Gastrocnemius medialis (tissue), 4 donors: ENCODE measurements at regions not wholly inside any gene's neighbourhood (a gene's known extent, or its start where the extent isn't known, plus 50 kb on each side); places are given as distances from the start of the nearest gene placed in this dataset.

Experiments used
- ATAC-seq, 2 donors: fragments of 150-250 bp; one replicate each; pipeline ENCODE4 v1.9.1; 2016
- DNase-seq, 2 donors: peaks; one replicate each; pipeline ENCODE4 v3.0.0-alpha.2; 2019
- H3K27ac ChIP-seq, 4 donors: fragments of 200-600 bp; sonication (generic); 1 replicate in 1 of 4; 2 replicates in 3 of 4; pipeline ENCODE4 v1.5.1; 2016 to 2018; ENCODE audit warnings: mild to moderate bottlenecking in 2 of 4, moderate library complexity in 1 of 4
- H3K27me3 ChIP-seq, 3 donors: fragments of 200-600 bp; sonication (generic) in 2 of 3; 1 replicate in 1 of 3; 2 replicates in 2 of 3; pipeline versions ENCODE4 v1.5.1 to v1.6.0; 2016 to 2019; ENCODE audit warnings: mild to moderate bottlenecking in 1 of 3, moderate library complexity in 1 of 3
- H3K36me3 ChIP-seq, 2 donors: fragments of 200-600 bp; sonication (generic) in 1 of 2; one replicate each; pipeline ENCODE4 v1.5.1; 2017 to 2018
- H3K4me1 ChIP-seq, 2 donors: fragments of 200-600 bp; sonication (generic) in 1 of 2; one replicate each; pipeline ENCODE4 v1.5.1; 2016 to 2017; ENCODE audit warnings: mild to moderate bottlenecking in 2 of 2
- H3K4me3 ChIP-seq, 4 donors: fragments of 200-600 bp; sonication (generic) in 3 of 4; 1 replicate in 1 of 4; 2 replicates in 3 of 4; pipeline ENCODE4 v1.5.1; 2016 to 2019; ENCODE audit warnings: mild to moderate bottlenecking in 2 of 4
- H3K9me3 ChIP-seq, 3 donors: fragments of 200-600 bp; sonication (generic) in 2 of 3; 1 replicate in 1 of 3; 2 replicates in 2 of 3; pipeline ENCODE4 v1.5.1; 2016 to 2019
- POLR2A ChIP-seq, 2 donors: fragments of 450-650 bp; IDR thresholded peaks; one replicate each; pipeline ENCODE4 v1.6.1; 2017; ENCODE audit warnings: antibody characterized with exemption in 2 of 2, mild to moderate bottlenecking in 2 of 2, moderate library complexity in 2 of 2
- in situ Hi-C, 4 donors: fragments of 200-750 bp; cut with MboI; loops; one replicate each; pipeline versions ENCODE4 v1.15.0 to v1.8.0; 2017; ENCODE audit warnings: low sequenced_read_pairs in 4 of 4
- intact Hi-C: fragments of 100-400 bp; cut with DNase I; formaldehyde crosslinking; loops from one replicate; pipeline ENCODE4 v1.15.1; 2023; ENCODE audit warnings: low total_unique reads
- TF ChIP-seq, protein P1 (sequence below), 5 experiments: fragments of 450-650 bp in 3 of 5; fragments of 200-600 bp in 2 of 5; sonication (generic) in 2 of 5; IDR thresholded peaks in 4 of 5; conservative IDR thresholded peaks in 1 of 5; 1 replicate in 4 of 5; 2 replicates in 1 of 5; pipeline ENCODE4 v1.5.1; 2016 to 2019; ENCODE audit warnings: antibody characterized with exemption in 5 of 5, mild to moderate bottlenecking in 3 of 5, moderate library complexity in 3 of 5

DNA sequence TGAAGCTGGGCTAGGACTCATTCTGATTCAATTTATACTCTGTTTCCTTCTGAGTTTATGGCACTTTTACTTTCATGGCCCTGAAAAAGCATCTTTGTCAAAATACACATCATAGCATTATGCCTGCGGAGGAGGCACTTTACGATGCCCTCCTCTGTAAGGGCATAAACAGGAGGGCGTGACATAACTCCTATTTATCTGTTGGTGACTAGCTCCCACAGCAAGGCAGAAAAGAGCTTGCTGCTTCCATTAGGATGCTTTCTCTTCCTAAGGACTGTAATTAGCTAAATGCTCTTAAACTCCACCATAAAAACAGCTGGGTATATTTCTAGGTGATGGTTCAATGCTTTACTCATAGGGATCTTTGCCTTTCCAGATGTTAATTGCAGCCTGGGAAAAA, 315.2 kb upstream of the GHITM start:
- TF ChIP-seq, protein P1, sequence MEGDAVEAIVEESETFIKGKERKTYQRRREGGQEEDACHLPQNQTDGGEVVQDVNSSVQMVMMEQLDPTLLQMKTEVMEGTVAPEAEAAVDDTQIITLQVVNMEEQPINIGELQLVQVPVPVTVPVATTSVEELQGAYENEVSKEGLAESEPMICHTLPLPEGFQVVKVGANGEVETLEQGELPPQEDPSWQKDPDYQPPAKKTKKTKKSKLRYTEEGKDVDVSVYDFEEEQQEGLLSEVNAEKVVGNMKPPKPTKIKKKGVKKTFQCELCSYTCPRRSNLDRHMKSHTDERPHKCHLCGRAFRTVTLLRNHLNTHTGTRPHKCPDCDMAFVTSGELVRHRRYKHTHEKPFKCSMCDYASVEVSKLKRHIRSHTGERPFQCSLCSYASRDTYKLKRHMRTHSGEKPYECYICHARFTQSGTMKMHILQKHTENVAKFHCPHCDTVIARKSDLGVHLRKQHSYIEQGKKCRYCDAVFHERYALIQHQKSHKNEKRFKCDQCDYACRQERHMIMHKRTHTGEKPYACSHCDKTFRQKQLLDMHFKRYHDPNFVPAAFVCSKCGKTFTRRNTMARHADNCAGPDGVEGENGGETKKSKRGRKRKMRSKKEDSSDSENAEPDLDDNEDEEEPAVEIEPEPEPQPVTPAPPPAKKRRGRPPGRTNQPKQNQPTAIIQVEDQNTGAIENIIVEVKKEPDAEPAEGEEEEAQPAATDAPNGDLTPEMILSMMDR (IDR thresholded peaks at IDR 0.05 in 4 of 5, conservative IDR thresholded peaks at IDR 0.05 in 1 of 5) = no peak
- TF ChIP-seq POLR2A (IDR thresholded peaks at IDR 0.05) = no peak
- intact Hi-C loops (no loop called here), in situ Hi-C loops (no loop called here)
- Histone ChIP-seq H3K9me3 (no peaks in the 10 kb centered on the region), H3K4me3 (no peak overlapping the region), H3K36me3 (no peaks in the 10 kb centered on the region), H3K4me1 (no peaks in the 10 kb centered on the region), H3K27ac (no peak overlapping the region), H3K27me3 (no peaks in the 10 kb centered on the region)
- DNase-seq = no peak
- ATAC-seq = no peak

DNA sequence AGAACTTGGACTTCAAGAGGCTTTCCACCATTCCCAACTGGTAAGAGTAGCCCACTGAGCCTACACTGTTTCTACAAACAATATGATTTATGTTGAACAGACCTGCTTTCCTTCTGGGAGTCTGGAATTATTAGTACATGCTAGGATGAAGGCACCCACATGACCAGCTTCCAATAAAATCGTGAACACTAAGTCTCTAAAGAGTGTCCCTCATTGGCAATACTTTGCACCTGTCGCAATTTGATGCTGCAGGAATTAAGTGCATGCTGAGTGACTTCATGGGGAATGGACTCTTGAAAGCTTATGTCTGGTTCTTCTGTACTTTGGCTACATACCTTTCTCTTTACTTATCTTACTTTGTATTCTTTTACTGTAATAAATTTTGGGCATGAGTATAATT, 305.2 kb upstream of the GHITM start:
- Histone ChIP-seq H3K27ac (no peak overlapping the region), H3K27me3 (no peaks in the 10 kb centered on the region), H3K4me1 (no peaks in the 10 kb centered on the region), H3K36me3 (no peaks in the 10 kb centered on the region), H3K4me3 (no peak overlapping the region), H3K9me3 (no peaks in the 10 kb centered on the region)
- no peak for TF ChIP-seq POLR2A (IDR thresholded peaks at IDR 0.05)
- TF ChIP-seq, protein P1 (IDR thresholded peaks at IDR 0.05 in 4 of 5, conservative IDR thresholded peaks at IDR 0.05 in 1 of 5) = no peak
- ATAC-seq (no peak), DNase-seq (no peak)
- intact Hi-C loops = no loop called here
- in situ Hi-C loops = no loop called here

DNA sequence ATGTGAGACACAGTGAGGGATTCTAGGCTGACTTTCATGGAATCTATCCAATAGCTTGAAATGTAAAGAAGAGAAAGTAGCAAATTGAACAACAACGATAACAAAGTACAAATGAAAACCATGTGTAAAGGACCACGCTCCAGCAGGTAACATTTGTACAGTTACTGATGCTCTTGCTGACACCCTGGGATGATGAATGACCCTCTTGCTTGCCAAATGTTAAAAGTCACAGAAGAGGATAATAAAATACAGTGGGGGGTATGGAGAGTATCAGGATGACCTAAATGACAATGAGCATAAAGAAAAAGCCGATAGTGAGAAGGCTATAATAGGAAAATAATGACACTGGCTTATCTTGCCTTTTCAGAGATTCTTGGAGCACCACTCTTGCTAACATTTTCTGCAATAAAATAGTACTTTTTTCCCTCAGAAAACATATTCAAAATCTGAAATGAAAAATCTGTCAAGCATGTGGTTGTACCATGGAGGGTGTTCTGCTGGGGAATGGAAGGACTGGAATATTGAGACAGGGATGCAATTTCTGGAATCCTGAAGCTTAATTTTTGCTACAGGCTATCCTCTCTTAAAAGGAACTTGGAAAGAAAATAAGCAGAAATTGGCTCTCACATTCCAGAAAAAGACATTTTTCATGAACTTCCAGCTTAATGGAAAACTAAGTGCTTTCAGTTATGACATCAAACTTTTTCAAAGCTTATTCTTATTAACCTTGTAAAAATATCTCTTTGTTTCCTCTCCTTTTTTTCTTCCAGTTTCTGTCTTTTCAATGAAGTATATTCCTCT, 303.2 kb upstream of the GHITM start:
- H3K9me3 ChIP-seq = no peaks in the 10 kb centered on the region

DNA sequence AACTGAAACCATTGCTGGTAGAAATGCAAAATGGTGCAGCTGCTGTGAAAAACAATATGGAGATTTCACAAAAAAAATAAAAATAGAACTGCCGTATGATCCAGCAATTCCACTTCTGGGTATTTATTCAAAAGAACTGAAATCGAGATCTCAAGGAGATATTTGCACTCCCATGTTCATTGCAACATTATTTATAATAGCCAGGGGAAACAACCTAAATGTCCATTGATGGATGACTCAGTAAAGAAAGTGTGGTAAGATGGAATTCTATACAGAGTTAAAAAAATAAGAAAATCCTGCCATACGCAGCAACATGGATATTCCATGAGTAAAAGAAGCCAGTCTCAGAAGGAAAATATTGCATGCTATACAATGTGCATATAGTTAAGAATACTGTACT, 290.6 kb upstream of the GHITM start:
- TF ChIP-seq POLR2A (IDR thresholded peaks at IDR 0.05) = no peak
- TF ChIP-seq, protein P1 (IDR thresholded peaks at IDR 0.05 in 4 of 5, conservative IDR thresholded peaks at IDR 0.05 in 1 of 5) = no peak
- Histone ChIP-seq H3K9me3 (no peaks in the 10 kb centered on the region), H3K36me3 (no peaks in the 10 kb centered on the region), H3K27me3 (no peaks in the 10 kb centered on the region), H3K27ac (no peak overlapping the region), H3K4me1 (no peaks in the 10 kb centered on the region), H3K4me3 (no peak overlapping the region)
- in situ Hi-C loops = no loop called here
- intact Hi-C loops = no loop called here
- no peak for DNase-seq
- ATAC-seq = no peak

More for the DNA sequence above, 303.2 kb upstream of the GHITM start:
- Histone ChIP-seq H3K36me3 (no peaks in the 10 kb centered on the region), H3K4me1 (no peaks in the 10 kb centered on the region), H3K27ac (no peak overlapping the region), H3K27me3 (no peaks in the 10 kb centered on the region), H3K4me3 (no peak overlapping the region)
- ATAC-seq (no peak), DNase-seq (no peak)
- TF ChIP-seq, protein P1 (IDR thresholded peaks at IDR 0.05 in 4 of 5, conservative IDR thresholded peaks at IDR 0.05 in 1 of 5) = no peak
- TF ChIP-seq POLR2A (IDR thresholded peaks at IDR 0.05) = no peak
- intact Hi-C loops (no loop called here), in situ Hi-C loops (no loop called here)

DNA sequence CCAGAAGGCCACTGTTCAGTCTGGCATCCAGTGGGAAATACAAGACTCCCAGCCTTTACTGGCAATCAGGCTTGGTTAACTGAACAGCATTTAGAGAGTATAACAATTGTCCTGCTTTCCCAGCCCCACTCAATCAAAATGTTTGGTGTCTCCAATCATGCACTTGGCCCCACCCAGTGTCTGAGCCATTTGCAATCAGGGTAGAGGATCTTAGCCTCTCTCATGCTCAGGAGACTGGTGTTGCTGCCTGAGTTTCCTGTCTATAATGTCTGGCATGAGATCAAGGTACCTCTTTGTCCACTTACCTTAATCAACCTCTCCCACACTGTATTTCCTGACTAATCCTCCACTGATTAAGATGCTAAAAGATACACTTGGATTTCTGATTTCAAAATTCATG, 290.2 kb upstream of the GHITM start:
- TF ChIP-seq, protein P1 (IDR thresholded peaks at IDR 0.05 in 4 of 5, conservative IDR thresholded peaks at IDR 0.05 in 1 of 5) = no peak
- no peak for TF ChIP-seq POLR2A (IDR thresholded peaks at IDR 0.05)
- Histone ChIP-seq H3K4me1 (no peaks in the 10 kb centered on the region), H3K27me3 (no peaks in the 10 kb centered on the region), H3K4me3 (no peak overlapping the region), H3K27ac (no peak overlapping the region), H3K9me3 (no peaks in the 10 kb centered on the region), H3K36me3 (no peaks in the 10 kb centered on the region)
- no peak for ATAC-seq
- in situ Hi-C loops = no loop called here
- intact Hi-C loops = no loop called here
- DNase-seq = no peak
